ENCODE measurements at regions not wholly inside any gene's neighbourhood (a gene's known extent, or its start where the extent isn't known, plus 50 kb on each side); places are given as distances from the start of the nearest gene placed in this dataset.

DNA sequence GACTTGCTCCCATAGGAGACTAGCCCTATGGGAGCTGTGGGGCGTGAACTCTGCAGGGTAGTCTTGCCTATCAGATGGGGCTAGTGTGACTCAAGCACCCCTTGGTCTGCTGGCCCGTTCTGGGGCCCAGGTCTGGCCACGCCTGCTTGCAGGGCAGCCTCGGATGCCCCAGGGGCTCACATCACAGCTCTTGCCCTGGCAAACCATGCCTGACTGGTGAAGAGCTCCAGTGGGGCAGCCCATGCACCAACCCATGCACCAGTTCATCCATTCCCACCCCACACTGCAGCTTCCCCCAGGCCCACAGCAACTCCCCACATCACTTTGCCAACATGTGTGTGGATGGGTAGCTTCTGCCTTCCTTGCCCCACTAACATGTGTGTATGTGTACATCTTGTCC is 93.9 kb upstream of the PRLR start:
- Histone ChIP-seq H3K4me3 (ENCODE audit: low read depth, low read length) (no peak overlapping the region), H3K27me3 (ENCODE audit: insufficient read depth, low read length) (peaks cover 13% of the 10 kb centered on the region), H3K79me2 (ENCODE audit: control insufficient read depth, insufficient read depth, low read length, unreplicated experiment) (no peaks in the 10 kb centered on the region), H3K27ac (ENCODE audit: low read depth, low read length) (no peak overlapping the region), H2AFZ (ENCODE audit: low read length, unreplicated experiment) (no peak overlapping the region), H3K4me1 (ENCODE audit: control insufficient read depth, insufficient read depth, low read length, unreplicated experiment) (peaks cover 7% of the 10 kb centered on the region), H3K36me3 (ENCODE audit: insufficient read depth, low read length) (no peaks in the 10 kb centered on the region)

GRCh38 chr5:35320029-35320428 is 89.7 kb upstream of the PRLR start:
- H3K27ac ChIP-seq (ENCODE audit: low read depth, low read length): no peak overlapping the region
- peaks cover 3% of the 10 kb centered on the region; the same call in 1 of the 2 replicates for H3K27me3 ChIP-seq (ENCODE audit: insufficient read depth, low read length)
- H3K4me1 ChIP-seq (ENCODE audit: control insufficient read depth, insufficient read depth, low read length, unreplicated experiment): peaks cover 9% of the 10 kb centered on the region
- H2AFZ ChIP-seq (ENCODE audit: low read length, unreplicated experiment): no peak overlapping the region
- no peaks in the 10 kb centered on the region for H3K36me3 ChIP-seq (ENCODE audit: insufficient read depth, low read length)
- H3K79me2 ChIP-seq (ENCODE audit: control insufficient read depth, insufficient read depth, low read length, unreplicated experiment): no peaks in the 10 kb centered on the region
- H3K4me3 ChIP-seq (ENCODE audit: low read depth, low read length): no peak overlapping the region

GRCh38 chr5:35319333-35320002 is 89.2 kb upstream of the PRLR start:
- Histone ChIP-seq H3K4me1 (ENCODE audit: control insufficient read depth, insufficient read depth, low read length, unreplicated experiment) (peaks cover 9% of the 10 kb centered on the region), H3K27ac (ENCODE audit: low read depth, low read length) (peak overlapping the region; percentile 37), H3K36me3 (ENCODE audit: insufficient read depth, low read length) (no peaks in the 10 kb centered on the region), H3K79me2 (ENCODE audit: control insufficient read depth, insufficient read depth, low read length, unreplicated experiment) (no peaks in the 10 kb centered on the region), H3K27me3 (ENCODE audit: insufficient read depth, low read length) (0 out of 2 replicates have a peak, but pooled peaks cover 3% of the 10 kb centered on the region), H2AFZ (ENCODE audit: low read length, unreplicated experiment) (no peak overlapping the region), H3K4me3 (ENCODE audit: low read depth, low read length) (peak overlapping the region; percentile 43)

- no peak overlapping the region for H3K4me3 ChIP-seq (ENCODE audit: low read depth, low read length)
- H3K27ac ChIP-seq (ENCODE audit: low read depth, low read length): no peak overlapping the region
- H2AFZ ChIP-seq (ENCODE audit: low read length, unreplicated experiment): no peak overlapping the region
- no peaks in the 10 kb centered on the region for H3K27me3 ChIP-seq (ENCODE audit: insufficient read depth, low read length)
- H3K79me2 ChIP-seq (ENCODE audit: control insufficient read depth, insufficient read depth, low read length, unreplicated experiment): no peaks in the 10 kb centered on the region
- no peaks in the 10 kb centered on the region for H3K36me3 ChIP-seq (ENCODE audit: insufficient read depth, low read length)
- peaks cover 12% of the 10 kb centered on the region for H3K4me1 ChIP-seq (ENCODE audit: control insufficient read depth, insufficient read depth, low read length, unreplicated experiment)
Measured at GRCh38 chr5:35317586-35317985, 87.3 kb upstream of the PRLR start.

GRCh38 chr5:35316611-35317274 is 86.5 kb upstream of the PRLR start:
- Histone ChIP-seq H3K27me3 (ENCODE audit: insufficient read depth, low read length) (peaks cover 6% of the 10 kb centered on the region), H3K27ac (ENCODE audit: low read depth, low read length) (no peak overlapping the region), H3K4me1 (ENCODE audit: control insufficient read depth, insufficient read depth, low read length, unreplicated experiment) (peaks cover 12% of the 10 kb centered on the region), H3K79me2 (ENCODE audit: control insufficient read depth, insufficient read depth, low read length, unreplicated experiment) (no peaks in the 10 kb centered on the region), H3K4me3 (ENCODE audit: low read depth, low read length) (no peak overlapping the region), H3K36me3 (ENCODE audit: insufficient read depth, low read length) (no peaks in the 10 kb centered on the region), H2AFZ (ENCODE audit: low read length, unreplicated experiment) (no peak overlapping the region)

DNA sequence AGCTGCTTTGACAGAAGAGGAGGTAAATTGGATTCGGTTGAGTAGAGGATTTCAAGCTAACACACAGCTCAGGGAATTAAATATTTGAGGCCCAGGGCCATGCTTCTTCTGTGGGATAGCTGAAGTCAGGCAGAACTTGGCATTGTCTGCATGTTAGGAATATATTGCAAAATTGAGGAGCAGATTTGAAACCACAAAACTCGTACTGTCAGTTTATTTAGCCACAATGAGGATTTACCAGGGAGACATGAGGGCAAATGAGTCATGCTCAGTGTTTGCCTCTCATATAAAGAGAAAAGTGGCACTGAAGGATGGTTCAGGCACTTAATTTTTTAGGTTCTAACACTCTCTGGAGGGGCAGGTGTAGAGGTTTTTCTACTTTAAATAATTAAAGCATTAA is 83.0 kb upstream of the PRLR start:
- H2AFZ ChIP-seq (ENCODE audit: low read length, unreplicated experiment): no peak overlapping the region
- H3K27me3 ChIP-seq (ENCODE audit: insufficient read depth, low read length): peaks cover 39% of the 10 kb centered on the region
- H3K27ac ChIP-seq (ENCODE audit: low read depth, low read length): no peak overlapping the region
- H3K4me1 ChIP-seq (ENCODE audit: control insufficient read depth, insufficient read depth, low read length, unreplicated experiment): peaks cover 3% of the 10 kb centered on the region
- H3K4me3 ChIP-seq (ENCODE audit: low read depth, low read length): no peak overlapping the region
- H3K79me2 ChIP-seq (ENCODE audit: control insufficient read depth, insufficient read depth, low read length, unreplicated experiment): no peaks in the 10 kb centered on the region
- H3K36me3 ChIP-seq (ENCODE audit: insufficient read depth, low read length): no peaks in the 10 kb centered on the region

DNA sequence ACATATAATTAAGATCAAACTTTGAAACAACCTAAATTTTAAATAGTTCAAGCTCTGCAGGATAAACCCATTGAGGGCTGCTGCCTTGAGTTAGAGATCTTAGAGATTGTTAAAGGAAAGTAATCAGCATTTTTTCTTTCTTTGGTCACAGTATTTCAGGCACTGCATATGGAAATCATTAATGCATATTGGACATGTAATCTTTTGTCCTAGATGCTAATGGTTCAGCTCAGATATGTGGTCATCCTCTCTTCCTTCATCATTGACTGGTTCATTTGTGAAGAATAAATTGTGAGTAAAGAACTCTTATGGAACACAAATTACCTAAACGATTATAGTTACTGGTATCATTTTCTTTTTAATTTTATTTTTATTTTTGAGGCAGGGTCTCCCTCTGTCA is 82.0 kb upstream of the PRLR start:
- no peaks in the 10 kb centered on the region for H3K79me2 ChIP-seq (ENCODE audit: control insufficient read depth, insufficient read depth, low read length, unreplicated experiment)
- no peak overlapping the region for H3K4me3 ChIP-seq (ENCODE audit: low read depth, low read length)
- H3K27ac ChIP-seq (ENCODE audit: low read depth, low read length): no peak overlapping the region
- H3K36me3 ChIP-seq (ENCODE audit: insufficient read depth, low read length): no peaks in the 10 kb centered on the region
- H3K4me1 ChIP-seq (ENCODE audit: control insufficient read depth, insufficient read depth, low read length, unreplicated experiment): peaks cover 3% of the 10 kb centered on the region
- no peak overlapping the region for H2AFZ ChIP-seq (ENCODE audit: low read length, unreplicated experiment)
- peaks cover 40% of the 10 kb centered on the region for H3K27me3 ChIP-seq (ENCODE audit: insufficient read depth, low read length)

DNA sequence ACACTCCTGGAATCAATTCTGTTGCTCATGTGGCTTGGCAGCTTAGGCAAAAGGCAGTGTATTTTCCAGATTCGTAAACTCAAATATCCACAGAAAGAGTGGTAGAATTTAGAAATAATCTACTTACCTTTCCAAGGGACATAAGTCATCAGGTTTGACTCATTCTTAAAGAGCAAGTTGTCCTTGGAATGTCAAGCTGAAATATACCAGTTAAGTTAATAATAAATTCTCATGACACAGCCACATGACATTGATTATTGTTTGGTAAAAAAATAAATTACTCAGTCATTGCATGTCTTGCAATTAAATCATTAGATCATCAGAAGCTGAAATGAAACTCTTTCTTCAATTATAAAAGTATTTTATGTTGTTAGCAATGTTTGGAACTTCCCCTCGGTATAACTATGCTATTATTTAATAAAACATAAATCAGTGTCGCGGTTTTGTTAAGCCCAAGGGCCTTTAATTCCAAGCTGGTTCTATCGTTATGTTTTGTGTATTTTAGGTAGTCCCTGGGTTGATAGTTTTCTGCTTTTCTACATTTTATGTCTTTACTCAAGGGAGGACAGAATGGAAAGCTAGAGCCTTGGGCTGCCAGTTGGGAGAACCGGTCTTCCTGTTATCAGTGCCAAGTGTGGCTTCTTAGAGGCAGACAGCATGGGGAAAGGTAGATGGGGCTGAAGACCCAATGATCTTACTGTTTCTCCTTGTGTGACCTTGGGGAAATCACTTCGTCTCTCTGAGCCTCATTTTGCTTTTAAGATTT is 79.3 kb upstream of the PRLR start:
- Histone ChIP-seq H3K79me2 (ENCODE audit: control insufficient read depth, insufficient read depth, low read length, unreplicated experiment) (no peaks in the 10 kb centered on the region), H3K4me3 (ENCODE audit: low read depth, low read length) (no peak overlapping the region), H3K27me3 (ENCODE audit: insufficient read depth, low read length) (peaks cover 56% of the 10 kb centered on the region), H3K36me3 (ENCODE audit: insufficient read depth, low read length) (no peaks in the 10 kb centered on the region), H3K4me1 (ENCODE audit: control insufficient read depth, insufficient read depth, low read length, unreplicated experiment) (peaks cover 3% of the 10 kb centered on the region), H2AFZ (ENCODE audit: low read length, unreplicated experiment) (no peak overlapping the region), H3K27ac (ENCODE audit: low read depth, low read length) (no peak overlapping the region)

GRCh38 chr5:35308421-35308820 is 78.1 kb upstream of the PRLR start:
- peaks cover 3% of the 10 kb centered on the region for H3K4me1 ChIP-seq (ENCODE audit: control insufficient read depth, insufficient read depth, low read length, unreplicated experiment)
- H2AFZ ChIP-seq (ENCODE audit: low read length, unreplicated experiment): no peak overlapping the region
- H3K27ac ChIP-seq (ENCODE audit: low read depth, low read length): no peak overlapping the region
- H3K4me3 ChIP-seq (ENCODE audit: low read depth, low read length): no peak overlapping the region
- no peaks in the 10 kb centered on the region for H3K79me2 ChIP-seq (ENCODE audit: control insufficient read depth, insufficient read depth, low read length, unreplicated experiment)
- H3K36me3 ChIP-seq (ENCODE audit: insufficient read depth, low read length): no peaks in the 10 kb centered on the region
- peaks cover 61% of the 10 kb centered on the region for H3K27me3 ChIP-seq (ENCODE audit: insufficient read depth, low read length)

- Histone ChIP-seq H3K27me3 (ENCODE audit: insufficient read depth, low read length) (peaks cover 57% of the 10 kb centered on the region), H3K36me3 (ENCODE audit: insufficient read depth, low read length) (no peaks in the 10 kb centered on the region), H2AFZ (ENCODE audit: low read length, unreplicated experiment) (no peak overlapping the region), H3K4me1 (ENCODE audit: control insufficient read depth, insufficient read depth, low read length, unreplicated experiment) (no peaks in the 10 kb centered on the region), H3K79me2 (ENCODE audit: control insufficient read depth, insufficient read depth, low read length, unreplicated experiment) (no peaks in the 10 kb centered on the region), H3K4me3 (ENCODE audit: low read depth, low read length) (no peak overlapping the region), H3K27ac (ENCODE audit: low read depth, low read length) (no peak overlapping the region)
Measured at GRCh38 chr5:35306716-35307365, 76.6 kb upstream of the PRLR start.

Measured in ACC112 (cell line).